PC-3 (cell line): ENCODE measurements at regions not wholly inside any gene's neighbourhood (a gene's known extent, or its start where the extent isn't known, plus 50 kb on each side); places are given as distances from the start of the nearest gene placed in this dataset.

Experiments used
- ATAC-seq: fragments of 200-7000 bp; cut with Tn5 transposase; 2 replicates; pipeline ENCODE4 v1.9.1; 2020; ENCODE audit warnings: mild to moderate bottlenecking, moderate library complexity
- BruUV-seq: library from RNA; stranded (reverse); fragments of 400-500 nt; replicated peaks from 2 replicates; lab custom pipeline; 2021; lab: Mats Ljungman, UMichigan
- CTCF ChIA-PET: fragments of 300-600 bp; sonication (Branson Sonifier 250); formaldehyde crosslinking; loops from one replicate; lab custom pipeline; 2022; ENCODE audit warnings: antibody characterized with exemption; lab: Charles Lee
- POLR2A ChIA-PET: fragments of 300-600 bp; sonication (Branson Sonifier 250); formaldehyde crosslinking; loops from one replicate; lab custom pipeline; 2022; ENCODE audit warnings: antibody characterized with exemption; ENCODE audit not compliant: unreplicated experiment; lab: Charles Lee
- DNase-seq: peaks from one replicate; pipeline ENCODE4 v3.0.0-alpha.2; 2015
- H2AFZ ChIP-seq: fragments of 300-600 bp; sonication (generic); 2 replicates; pipeline ENCODE4 v1.6.0; 2016; ENCODE audit warnings: antibody characterized with exemption, low read length
- H3F3A ChIP-seq: fragments of 300-600 bp; sonication (generic); one replicate; pipeline ENCODE4 v1.6.0; 2017; ENCODE audit warnings: antibody characterized with exemption, low read length, control low read depth, mild to moderate bottlenecking; ENCODE audit not compliant: unreplicated experiment
- H3K27ac ChIP-seq: fragments of 300-600 bp; sonication (generic); 2 replicates; pipeline ENCODE4 v1.5.1; 2016; ENCODE audit warnings: mild to moderate bottlenecking, low read length
- H3K27me3 ChIP-seq: fragments of 300-600 bp; sonication (generic); 2 replicates; pipeline ENCODE4 v1.6.1; 2016; ENCODE audit warnings: low read length, mixed read lengths
- H3K36me3 ChIP-seq: fragments of 300-600 bp; sonication (generic); 2 replicates; pipeline ENCODE4 v1.6.1; 2016; ENCODE audit warnings: low read depth, mixed run types, low read length, mixed read lengths
- H3K4me1 ChIP-seq: fragments of 300-600 bp; sonication (generic); 2 replicates; pipeline ENCODE4 v1.5.1; 2016; ENCODE audit warnings: low read length; ENCODE audit not compliant: insufficient read depth
- H3K4me2 ChIP-seq: fragments of 300-600 bp; sonication (generic); 2 replicates; pipeline ENCODE4 v1.6.0; 2016; ENCODE audit warnings: low read length
- H3K4me3 ChIP-seq: fragments of 300-600 bp; sonication (generic); 2 replicates; pipeline ENCODE4 v1.5.1; 2016; ENCODE audit warnings: mild to moderate bottlenecking, low read length, mixed read lengths
- H3K79me2 ChIP-seq: fragments of 300-600 bp; sonication (generic); 2 replicates; pipeline ENCODE4 v1.6.1; 2017; ENCODE audit warnings: low read length, mixed read lengths
- H3K9ac ChIP-seq: fragments of 300-600 bp; sonication (generic); 2 replicates; pipeline ENCODE4 v1.6.0; 2016; ENCODE audit warnings: mild to moderate bottlenecking, low read length
- H3K9me2 ChIP-seq: fragments of 300-600 bp; sonication (generic); replicated peaks from 2 replicates; pipeline ENCODE4 v1.6.1; 2016; ENCODE audit warnings: mixed run types, low read length, mixed read lengths
- H3K9me3 ChIP-seq: fragments of 300-600 bp; sonication (generic); 2 replicates; pipeline ENCODE4 v1.6.1; 2016; ENCODE audit warnings: low read length, mixed read lengths
- H4K20me1 ChIP-seq: fragments of 300-600 bp; sonication (generic); 2 replicates; pipeline ENCODE4 v1.6.1; 2016; ENCODE audit warnings: low read length, mixed read lengths
- EZH2 ChIP-seq: fragments of 300-600 bp; sonication (generic); IDR thresholded peaks from one replicate; pipeline ENCODE4 v1.6.1; 2017; ENCODE audit warnings: antibody characterized with exemption, mild to moderate bottlenecking, low read length; ENCODE audit not compliant: unreplicated experiment
- EZH2phosphoT487 ChIP-seq: fragments of 300-600 bp; sonication (generic); IDR thresholded peaks from 2 replicates; pipeline ENCODE4 v1.6.1; 2018; ENCODE audit warnings: mild to moderate bottlenecking, antibody characterized with exemption, low read length, borderline replicate concordance
- intact Hi-C: fragments of 100-400 bp; cut with micrococcal nuclease; formaldehyde crosslinking; loops from 2 replicates; pipeline ENCODE4 v1.9.0; 2023
- TF ChIP-seq, protein P1 (sequence below): fragments of 300-600 bp; sonication (generic); conservative IDR thresholded peaks from 2 replicates; pipeline ENCODE4 v1.5.1; 2017; ENCODE audit warnings: antibody characterized with exemption, low read depth, mild to moderate bottlenecking, low read length

DNA sequence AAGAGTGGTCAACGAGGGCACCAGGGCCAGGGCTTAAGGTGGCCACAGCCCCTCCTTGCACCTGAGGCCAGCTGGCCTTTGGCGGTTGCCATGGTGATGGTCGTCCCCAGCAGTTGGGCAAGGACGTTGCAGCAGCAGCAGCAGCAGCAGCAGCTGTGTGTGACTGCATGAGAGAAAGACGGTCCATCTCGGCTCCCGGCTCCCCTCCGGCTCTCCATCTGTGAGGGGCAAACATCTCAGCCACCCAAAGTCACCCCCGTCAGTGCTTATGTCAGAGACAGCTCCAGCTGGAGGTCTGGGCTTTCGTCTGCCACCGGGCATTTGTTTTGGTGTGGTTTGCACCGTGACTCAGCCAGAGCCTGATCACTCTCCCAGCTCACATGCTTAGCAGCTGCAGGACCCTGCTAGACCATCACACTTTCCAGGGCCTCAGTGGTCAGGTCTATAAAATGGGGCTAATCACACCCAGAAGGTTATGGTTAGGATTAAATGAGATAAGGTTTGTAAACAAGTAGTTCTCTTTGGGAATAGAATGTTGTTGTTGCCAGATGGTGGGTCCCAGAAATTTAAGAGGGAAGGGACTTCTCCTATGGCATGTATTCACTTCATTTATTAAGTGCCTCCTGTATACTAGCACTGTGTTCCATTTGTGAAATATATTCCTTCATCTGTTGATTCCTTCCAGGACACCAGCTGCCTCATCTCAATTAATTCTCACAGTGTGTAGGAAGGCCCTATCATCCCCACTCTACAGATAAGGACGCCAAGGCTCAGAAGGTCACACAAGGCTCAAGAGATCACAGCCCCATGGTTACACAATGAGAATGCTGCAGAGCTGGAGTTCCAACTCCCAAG lies 212.6 kb upstream of the LHX5 start:
- no peak overlapping the region for H3K4me2 ChIP-seq
- intact Hi-C loops: no loop called here
- H3K27ac ChIP-seq: no peak overlapping the region
- no peak overlapping the region for H3K9ac ChIP-seq
- H2AFZ ChIP-seq: no peak overlapping the region
- no peaks in the 10 kb centered on the region for H3K36me3 ChIP-seq
- ChIA-PET POLR2A (no interaction called here), CTCF (no interaction called here)
- no peaks in the 10 kb centered on the region for H4K20me1 ChIP-seq
- no peaks in the 10 kb centered on the region for H3K27me3 ChIP-seq
- no peaks in the 10 kb centered on the region for H3K9me2 ChIP-seq
- H3K4me1 ChIP-seq: no peaks in the 10 kb centered on the region
- no peak overlapping the region for H3K4me3 ChIP-seq
- no peaks in the 10 kb centered on the region for H3K9me3 ChIP-seq
- H3K79me2 ChIP-seq: no peaks in the 10 kb centered on the region
- no peaks in the 10 kb centered on the region for H3F3A ChIP-seq
- no TSS peak for BruUV-seq
- peak; percentile 58; the same call in 1 of the 2 replicates for ATAC-seq
- TF ChIP-seq EZH2phosphoT487 (no peak), EZH2 (no peak)
- TF ChIP-seq, protein P1, sequence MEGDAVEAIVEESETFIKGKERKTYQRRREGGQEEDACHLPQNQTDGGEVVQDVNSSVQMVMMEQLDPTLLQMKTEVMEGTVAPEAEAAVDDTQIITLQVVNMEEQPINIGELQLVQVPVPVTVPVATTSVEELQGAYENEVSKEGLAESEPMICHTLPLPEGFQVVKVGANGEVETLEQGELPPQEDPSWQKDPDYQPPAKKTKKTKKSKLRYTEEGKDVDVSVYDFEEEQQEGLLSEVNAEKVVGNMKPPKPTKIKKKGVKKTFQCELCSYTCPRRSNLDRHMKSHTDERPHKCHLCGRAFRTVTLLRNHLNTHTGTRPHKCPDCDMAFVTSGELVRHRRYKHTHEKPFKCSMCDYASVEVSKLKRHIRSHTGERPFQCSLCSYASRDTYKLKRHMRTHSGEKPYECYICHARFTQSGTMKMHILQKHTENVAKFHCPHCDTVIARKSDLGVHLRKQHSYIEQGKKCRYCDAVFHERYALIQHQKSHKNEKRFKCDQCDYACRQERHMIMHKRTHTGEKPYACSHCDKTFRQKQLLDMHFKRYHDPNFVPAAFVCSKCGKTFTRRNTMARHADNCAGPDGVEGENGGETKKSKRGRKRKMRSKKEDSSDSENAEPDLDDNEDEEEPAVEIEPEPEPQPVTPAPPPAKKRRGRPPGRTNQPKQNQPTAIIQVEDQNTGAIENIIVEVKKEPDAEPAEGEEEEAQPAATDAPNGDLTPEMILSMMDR: no peak
- peak; percentile 53 for DNase-seq

DNA sequence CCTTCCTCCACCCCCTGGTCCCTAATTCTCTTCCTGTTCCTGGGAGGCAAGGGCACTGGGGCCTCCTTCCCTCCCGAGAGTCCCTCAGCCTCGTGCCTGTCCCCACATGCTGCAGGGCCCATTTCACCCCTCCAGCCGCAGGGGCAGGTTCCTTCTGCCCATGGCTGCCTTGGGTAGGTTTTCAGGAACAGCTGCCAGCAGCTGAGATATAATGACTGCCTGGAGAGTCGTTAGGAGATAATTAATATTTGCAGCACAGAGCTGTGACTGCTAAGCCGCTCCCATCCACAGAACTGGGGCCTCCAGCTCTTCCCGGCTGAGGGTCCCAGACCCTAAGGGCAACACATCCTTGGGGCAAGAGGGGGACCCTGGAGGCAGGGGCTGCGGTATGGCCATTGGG lies 211.9 kb upstream of the LHX5 start:
- intact Hi-C loops: no loop called here
- Histone ChIP-seq H3K27me3 (no peaks in the 10 kb centered on the region), H3K27ac (no peak overlapping the region), H3K4me2 (no peak overlapping the region), H3K36me3 (no peaks in the 10 kb centered on the region), H3K79me2 (no peaks in the 10 kb centered on the region), H3K9me2 (no peaks in the 10 kb centered on the region), H3K9me3 (no peaks in the 10 kb centered on the region), H3K4me3 (no peak overlapping the region), H3K4me1 (no peaks in the 10 kb centered on the region), H3K9ac (no peak overlapping the region), H4K20me1 (no peaks in the 10 kb centered on the region), H3F3A (no peaks in the 10 kb centered on the region), H2AFZ (peak overlapping the region; percentile 21; the same call in 1 of the 2 replicates)
- DNase-seq: no peak
- no TSS peak for BruUV-seq
- CTCF ChIA-PET: no interaction called here
- POLR2A ChIA-PET: no interaction called here
- TF ChIP-seq EZH2 (no peak), EZH2phosphoT487 (no peak)
- TF ChIP-seq, protein P1: no peak
- no peak for ATAC-seq

DNA sequence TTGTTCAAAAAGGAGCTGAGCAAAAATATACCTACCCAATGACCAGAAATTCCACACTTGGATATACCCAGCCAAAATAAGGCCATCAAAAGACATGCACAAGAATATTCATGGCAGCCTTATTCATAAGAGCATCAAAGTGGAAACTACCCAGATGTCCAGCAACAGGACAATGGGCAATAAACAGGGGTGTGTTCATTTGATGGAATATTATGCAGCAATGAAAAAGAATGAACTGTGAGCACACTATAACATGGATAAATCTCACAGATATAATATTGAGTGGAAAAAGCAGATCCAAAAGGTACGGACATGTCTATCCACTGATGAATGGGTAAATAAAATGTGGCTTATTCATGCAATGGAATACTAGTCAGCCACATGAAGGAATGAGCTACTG lies 209.2 kb upstream of the LHX5 start:
- Histone ChIP-seq H3K4me2 (no peak overlapping the region), H3K4me3 (no peak overlapping the region), H3K27me3 (peaks cover 17% of the 10 kb centered on the region), H2AFZ (no peak overlapping the region), H3K9ac (no peak overlapping the region), H3K79me2 (no peaks in the 10 kb centered on the region), H3F3A (no peaks in the 10 kb centered on the region), H4K20me1 (no peaks in the 10 kb centered on the region), H3K9me2 (no peaks in the 10 kb centered on the region), H3K27ac (no peak overlapping the region), H3K9me3 (no peaks in the 10 kb centered on the region), H3K36me3 (no peaks in the 10 kb centered on the region), H3K4me1 (no peaks in the 10 kb centered on the region; the same call in 1 of the 2 replicates)
- ATAC-seq (no peak), DNase-seq (no peak)
- ChIA-PET CTCF (no interaction called here), POLR2A (no interaction called here)
- intact Hi-C loops: no loop called here
- no TSS peak for BruUV-seq
- TF ChIP-seq EZH2phosphoT487 (no peak), EZH2 (no peak)
- TF ChIP-seq, protein P1: no peak
